ENCODE measurements at regions not wholly inside any gene's neighbourhood (a gene's known extent, or its start where the extent isn't known, plus 50 kb on each side); places are given as distances from the start of the nearest gene placed in this dataset.

- DNase-seq (ENCODE audit: low read depth in 2 of 2): no peak
Measured at GRCh38 chr2:861655-862354, 88.8 kb upstream of the SNTG2 start.

- no peak for DNase-seq (ENCODE audit: low read depth in 2 of 2)
Measured at GRCh38 chr2:860259-860855, 90.3 kb upstream of the SNTG2 start.

GRCh38 chr2:858646-859045 lies 92.0 kb upstream of the SNTG2 start:
- DNase-seq (ENCODE audit: low read depth in 2 of 2): no peak

- DNase-seq (ENCODE audit: low read depth in 2 of 2): no peak
Measured at GRCh38 chr2:857937-858336, 92.7 kb upstream of the SNTG2 start.

- DNase-seq (ENCODE audit: low read depth in 2 of 2): no peak
Measured at GRCh38 chr2:857081-857480, 93.6 kb upstream of the SNTG2 start.

GRCh38 chr2:856456-856855 lies 94.2 kb upstream of the SNTG2 start:
- no peak for DNase-seq (ENCODE audit: low read depth in 2 of 2)

GRCh38 chr2:856041-856440 lies 94.6 kb upstream of the SNTG2 start:
- DNase-seq (ENCODE audit: low read depth in 2 of 2): no peak

GRCh38 chr2:855177-855576 lies 95.5 kb upstream of the SNTG2 start:
- no peak for DNase-seq (ENCODE audit: low read depth in 2 of 2)

- DNase-seq (ENCODE audit: low read depth in 2 of 2): peak in 1 of 2 experiments; percentile 47
Measured at GRCh38 chr2:854460-854859, 96.2 kb upstream of the SNTG2 start.

- no peak for DNase-seq (ENCODE audit: low read depth in 2 of 2)
Measured at GRCh38 chr2:853203-853870, 97.3 kb upstream of the SNTG2 start.

GRCh38 chr2:852168-852567 lies 98.5 kb upstream of the SNTG2 start:
- DNase-seq (ENCODE audit: low read depth in 2 of 2): no peak

GRCh38 chr2:851680-852079 lies 99.0 kb upstream of the SNTG2 start:
- no peak for DNase-seq (ENCODE audit: low read depth in 2 of 2)

- DNase-seq (ENCODE audit: low read depth in 2 of 2): no peak
Measured at GRCh38 chr2:851078-851477, 99.6 kb upstream of the SNTG2 start.

GRCh38 chr2:850429-850828 lies 100.2 kb upstream of the SNTG2 start:
- DNase-seq (ENCODE audit: low read depth in 2 of 2): no peak

- DNase-seq (ENCODE audit: low read depth in 2 of 2): no peak
Measured at GRCh38 chr2:848099-848498, 102.5 kb upstream of the SNTG2 start.

GRCh38 chr2:847669-848068 lies 103.0 kb upstream of the SNTG2 start:
- no peak for DNase-seq (ENCODE audit: low read depth in 2 of 2)

GRCh38 chr2:844715-845114 lies 105.9 kb upstream of the SNTG2 start:
- DNase-seq (ENCODE audit: low read depth in 2 of 2): no peak

- no peak for DNase-seq (ENCODE audit: low read depth in 2 of 2)
Measured at GRCh38 chr2:842151-842803, 108.4 kb upstream of the SNTG2 start.

- DNase-seq (ENCODE audit: low read depth in 2 of 2): no peak
Measured at GRCh38 chr2:841036-841435, 109.6 kb upstream of the SNTG2 start.

GRCh38 chr2:834233-834632 lies 116.4 kb upstream of the SNTG2 start:
- DNase-seq (ENCODE audit: low read depth in 2 of 2): no peak

GRCh38 chr2:833180-833579 lies 117.5 kb upstream of the SNTG2 start:
- DNase-seq (ENCODE audit: low read depth in 2 of 2): no peak

GRCh38 chr2:832635-833034 lies 118.0 kb upstream of the SNTG2 start:
- DNase-seq (ENCODE audit: low read depth in 2 of 2): no peak

GRCh38 chr2:831622-832021 lies 119.0 kb upstream of the SNTG2 start:
- no peak for DNase-seq (ENCODE audit: low read depth in 2 of 2)
